GM23248 (cell line): ENCODE measurements at regions not wholly inside any gene's neighbourhood (a gene's known extent, or its start where the extent isn't known, plus 50 kb on each side); places are given as distances from the start of the nearest gene placed in this dataset.

Source experiments
- DNase-seq: peaks from one replicate; pipeline ENCODE4 v3.0.0-alpha.2; 2015
- H2AFZ ChIP-seq: fragments of 200-600 bp; sonication (generic); 2 replicates; pipeline ENCODE4 v1.6.1; 2016; ENCODE audit warnings: antibody characterized with exemption
- H3F3A ChIP-seq: fragments of 200-600 bp; sonication (generic); 2 replicates; pipeline ENCODE4 v1.6.1; 2016; ENCODE audit warnings: mild to moderate bottlenecking, antibody characterized with exemption, mixed run types; ENCODE audit not compliant: insufficient read depth
- H3K27ac ChIP-seq: fragments of 200-600 bp; sonication (generic); 2 replicates; pipeline ENCODE4 v1.5.1; 2016; ENCODE audit warnings: mild to moderate bottlenecking
- H3K27me3 ChIP-seq: fragments of 200-600 bp; sonication (generic); replicated peaks from 2 replicates; pipeline ENCODE4 v1.6.1; 2016; ENCODE audit warnings: mild to moderate bottlenecking; ENCODE audit not compliant: insufficient read depth
- H3K36me3 ChIP-seq: fragments of 200-600 bp; sonication (generic); 2 replicates; pipeline ENCODE4 v1.6.1; 2016; ENCODE audit warnings: low read depth, mild to moderate bottlenecking
- H3K4me1 ChIP-seq: fragments of 200-600 bp; sonication (generic); 2 replicates; pipeline ENCODE4 v1.6.1; 2016; ENCODE audit warnings: mild to moderate bottlenecking; ENCODE audit not compliant: insufficient read depth
- H3K4me2 ChIP-seq: fragments of 200-600 bp; sonication (generic); one replicate; pipeline ENCODE4 v1.6.1; 2016; ENCODE audit warnings: mild to moderate bottlenecking; ENCODE audit not compliant: unreplicated experiment
- H3K4me3 ChIP-seq: fragments of 200-600 bp; sonication (generic); 2 replicates; pipeline ENCODE4 v1.5.1; 2016; ENCODE audit warnings: mild to moderate bottlenecking
- H3K79me2 ChIP-seq: fragments of 200-600 bp; sonication (generic); 2 replicates; pipeline ENCODE4 v1.6.1; 2016; ENCODE audit warnings: mild to moderate bottlenecking; ENCODE audit not compliant: insufficient read depth
- H3K9ac ChIP-seq: fragments of 200-600 bp; sonication (generic); 2 replicates; pipeline ENCODE4 v1.6.1; 2016; ENCODE audit warnings: mild to moderate bottlenecking
- H3K9me2 ChIP-seq: fragments of 200-600 bp; sonication (generic); 2 replicates; pipeline ENCODE4 v1.6.1; 2016; ENCODE audit warnings: mixed run types, mild to moderate bottlenecking, moderate library complexity; ENCODE audit not compliant: insufficient read depth
- H3K9me3 ChIP-seq: fragments of 200-600 bp; sonication (generic); one replicate; pipeline ENCODE4 v1.6.1; 2017; ENCODE audit warnings: low read depth
- H4K20me1 ChIP-seq: fragments of 200-600 bp; sonication (generic); 2 replicates; pipeline ENCODE4 v1.6.0; 2016; ENCODE audit not compliant: insufficient read depth
- EZH2 ChIP-seq: fragments of 200-600 bp; sonication (generic); IDR thresholded peaks from 2 replicates; pipeline ENCODE4 v1.6.1; 2018; ENCODE audit warnings: antibody characterized with exemption, mild to moderate bottlenecking; ENCODE audit not compliant: insufficient read depth, poor library complexity, severe bottlenecking
- EZH2phosphoT487 ChIP-seq: fragments of 200-600 bp; sonication (generic); IDR thresholded peaks from 2 replicates; pipeline ENCODE4 v1.6.1; 2018; ENCODE audit warnings: antibody characterized with exemption, moderate library complexity, mild to moderate bottlenecking, low read depth; ENCODE audit not compliant: insufficient read depth
- WGBS, 2 experiments: methylation state at CpG; one replicate each; pipeline ENCODE4 v1.1.6; 2015 to 2017; ENCODE audit warnings: low lambda C conversion rate in 2 of 2, low coverage in 1 of 2; ENCODE audit errors: missing lambda C conversion rate in 2 of 2; 5-methylcytosine and 5-hydroxymethylcytosine counted together
- in situ Hi-C: fragments of 300-500 bp; cut with MboI; formaldehyde crosslinking; loops from 2 replicates; pipeline ENCODE4 v1.15.0; 2020

DNA sequence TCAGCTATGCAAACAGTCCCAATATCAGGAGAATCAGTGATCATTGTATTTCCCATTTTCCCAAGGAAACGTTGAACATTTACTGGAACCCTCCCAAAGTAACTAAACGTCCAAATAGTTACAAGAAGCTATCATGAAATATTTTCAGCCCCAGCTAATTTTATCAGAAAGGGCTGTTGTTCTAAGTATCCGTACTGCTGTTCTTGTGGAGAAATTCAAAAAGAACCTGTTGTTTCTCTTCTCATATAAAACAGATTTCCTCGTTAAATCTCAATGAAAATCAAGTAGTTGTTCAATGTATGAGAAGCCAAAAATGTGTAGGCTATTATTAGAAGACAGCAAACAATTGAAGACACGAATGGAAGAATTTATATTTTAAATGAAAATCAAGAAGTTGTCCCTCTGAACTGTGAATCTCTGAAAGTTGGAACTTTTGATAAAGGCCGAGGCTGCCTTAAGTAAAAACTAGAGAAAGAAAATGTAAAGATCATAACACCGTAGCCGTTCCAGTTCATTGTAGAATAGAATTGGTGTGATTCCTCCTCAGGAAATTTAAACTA lies 107.7 kb downstream of the HFE start:
- H3K79me2 ChIP-seq = peaks cover 9% of the 10 kb centered on the region
- no peaks in the 10 kb centered on the region for H4K20me1 ChIP-seq
- H3K4me3 ChIP-seq = peak overlapping the region; percentile 75
- peaks cover 32% of the 10 kb centered on the region for H3F3A ChIP-seq
- H2AFZ ChIP-seq = peak overlapping the region; percentile 85
- H3K9me2 ChIP-seq = no peaks in the 10 kb centered on the region
- no peaks in the 10 kb centered on the region for H3K27me3 ChIP-seq
- peaks cover 7% of the 10 kb centered on the region for H3K4me1 ChIP-seq
- H3K4me2 ChIP-seq = peak overlapping the region; percentile 98
- DNase-seq = peak; percentile 20
- peak overlapping the region; percentile 85 for H3K9ac ChIP-seq
- TF ChIP-seq EZH2 (no peak), EZH2phosphoT487 (no peak)
- H3K9me3 ChIP-seq = no peaks in the 10 kb centered on the region
- WGBS, 2 experiments = 13 to 14% methylated on average over 8 of the region's 8 CpGs
- no peaks in the 10 kb centered on the region for H3K36me3 ChIP-seq
- in situ Hi-C loops = loop anchor here (25.0 kb wide), 1 partner anchor 942 kb away; a partner anchor contains a TSS
- peak overlapping the region; percentile 68 for H3K27ac ChIP-seq

DNA sequence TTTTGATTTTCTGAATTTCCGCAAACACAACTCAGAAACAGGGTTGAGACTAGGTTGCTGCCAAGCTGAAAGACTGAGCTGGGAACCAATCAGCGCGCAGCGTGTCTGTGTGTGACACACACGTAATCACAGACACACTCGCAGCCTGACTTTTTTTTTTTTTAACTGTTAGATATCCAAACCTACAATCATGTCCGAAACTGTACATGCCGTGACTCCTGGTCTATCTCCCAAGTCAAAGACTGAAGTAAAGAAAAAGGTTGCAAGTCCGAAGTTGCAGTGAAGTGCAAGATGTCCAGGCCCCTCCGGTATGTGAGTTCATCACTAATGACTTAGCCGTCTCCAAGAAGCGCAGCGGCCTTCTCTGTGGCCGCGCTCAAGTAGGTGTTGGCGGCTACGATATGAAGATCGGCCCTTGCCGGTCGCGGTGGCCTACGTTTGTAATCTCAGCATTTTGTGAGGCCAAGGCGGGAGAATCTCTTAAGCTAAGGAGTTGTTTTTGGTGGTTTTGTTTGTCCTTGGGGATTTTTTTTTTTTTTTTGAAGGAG lies 108.2 kb downstream of the HFE start:
- peaks cover 37% of the 10 kb centered on the region for H3F3A ChIP-seq
- in situ Hi-C loops = loop anchor here (25.0 kb wide), 1 partner anchor 942 kb away; a partner anchor contains a TSS
- no peaks in the 10 kb centered on the region for H3K36me3 ChIP-seq
- no peaks in the 10 kb centered on the region for H4K20me1 ChIP-seq
- WGBS, 2 experiments = 6 to 8% methylated on average over 23 of the region's 23 CpGs
- H3K9me3 ChIP-seq = no peaks in the 10 kb centered on the region
- peak overlapping the region; percentile 75 for H3K4me3 ChIP-seq
- TF ChIP-seq EZH2phosphoT487 (no peak), EZH2 (no peak)
- H3K27ac ChIP-seq = peak overlapping the region; percentile 68
- peaks cover 9% of the 10 kb centered on the region for H3K79me2 ChIP-seq
- H3K4me2 ChIP-seq = peak overlapping the region; percentile 98
- peak; percentile 96 for DNase-seq
- peak overlapping the region; percentile 85 for H3K9ac ChIP-seq
- H3K27me3 ChIP-seq = no peaks in the 10 kb centered on the region
- H3K4me1 ChIP-seq = peaks cover 12% of the 10 kb centered on the region
- H3K9me2 ChIP-seq = no peaks in the 10 kb centered on the region
- peak overlapping the region; percentile 85 for H2AFZ ChIP-seq

DNA sequence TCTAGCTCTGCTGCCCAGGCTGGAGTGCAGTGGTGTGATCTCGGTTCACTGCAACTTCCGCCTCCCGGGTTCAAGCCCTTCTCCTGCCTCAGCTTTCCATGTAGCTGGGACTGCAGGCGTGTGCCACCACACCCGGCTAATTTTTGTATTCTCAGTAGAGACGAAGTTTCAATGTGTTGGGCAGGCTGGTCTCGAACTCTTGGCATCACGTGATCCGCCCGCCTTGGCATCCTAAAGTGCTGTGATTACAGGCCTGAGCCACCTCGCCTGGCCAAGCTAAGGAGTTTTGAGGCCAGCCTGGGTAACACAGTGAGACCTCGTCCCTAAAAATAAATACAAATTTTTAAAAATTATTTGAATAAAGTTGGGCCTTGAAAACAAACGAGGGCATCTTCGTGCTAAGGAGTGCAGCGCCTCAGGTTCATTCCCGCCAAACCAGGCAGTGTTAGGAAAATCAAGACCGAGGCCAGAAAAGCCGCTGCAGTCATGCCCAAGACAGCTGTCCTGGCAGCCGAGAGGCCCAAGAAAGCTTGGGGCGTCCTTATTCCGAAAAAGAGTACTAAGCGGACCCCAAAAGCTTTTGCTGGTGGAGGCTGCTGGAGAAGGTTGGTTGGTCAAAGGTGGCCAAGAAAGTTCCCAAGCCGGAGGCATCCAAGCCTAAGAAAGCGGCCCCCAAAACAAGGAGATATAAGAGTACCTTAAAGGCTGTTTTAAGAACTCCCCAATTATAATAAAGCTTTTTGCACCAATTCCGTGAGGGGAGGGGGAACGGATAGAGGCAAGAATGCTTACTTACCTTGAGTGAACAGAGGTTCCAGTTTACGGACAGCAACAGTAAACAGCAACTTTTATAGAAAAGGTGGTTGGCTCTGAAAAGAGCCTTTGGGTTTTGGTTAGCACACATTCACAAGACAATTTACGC lies 109.0 kb downstream of the HFE start:
- H3K79me2 ChIP-seq = peaks cover 9% of the 10 kb centered on the region
- peak; percentile 52 for DNase-seq
- peaks cover 12% of the 10 kb centered on the region for H3K4me1 ChIP-seq
- H3K36me3 ChIP-seq = no peaks in the 10 kb centered on the region
- peak overlapping the region; percentile 75 for H3K4me3 ChIP-seq
- H3K9me3 ChIP-seq = no peaks in the 10 kb centered on the region
- no peaks in the 10 kb centered on the region for H3K27me3 ChIP-seq
- H3K27ac ChIP-seq = peak overlapping the region; percentile 68
- peaks cover 37% of the 10 kb centered on the region for H3F3A ChIP-seq
- TF ChIP-seq EZH2phosphoT487 (no peak), EZH2 (no peak)
- H3K4me2 ChIP-seq = peak overlapping the region; percentile 98
- in situ Hi-C loops = loop anchor here (25.0 kb wide), 1 partner anchor 941 kb away; a partner anchor contains a TSS
- no peaks in the 10 kb centered on the region for H3K9me2 ChIP-seq
- H4K20me1 ChIP-seq = no peaks in the 10 kb centered on the region
- H3K9ac ChIP-seq = peak overlapping the region; percentile 85
- 26 to 28% methylated on average over 28 of the region's 28 CpGs for WGBS, 2 experiments
- peak overlapping the region; percentile 85 for H2AFZ ChIP-seq

DNA sequence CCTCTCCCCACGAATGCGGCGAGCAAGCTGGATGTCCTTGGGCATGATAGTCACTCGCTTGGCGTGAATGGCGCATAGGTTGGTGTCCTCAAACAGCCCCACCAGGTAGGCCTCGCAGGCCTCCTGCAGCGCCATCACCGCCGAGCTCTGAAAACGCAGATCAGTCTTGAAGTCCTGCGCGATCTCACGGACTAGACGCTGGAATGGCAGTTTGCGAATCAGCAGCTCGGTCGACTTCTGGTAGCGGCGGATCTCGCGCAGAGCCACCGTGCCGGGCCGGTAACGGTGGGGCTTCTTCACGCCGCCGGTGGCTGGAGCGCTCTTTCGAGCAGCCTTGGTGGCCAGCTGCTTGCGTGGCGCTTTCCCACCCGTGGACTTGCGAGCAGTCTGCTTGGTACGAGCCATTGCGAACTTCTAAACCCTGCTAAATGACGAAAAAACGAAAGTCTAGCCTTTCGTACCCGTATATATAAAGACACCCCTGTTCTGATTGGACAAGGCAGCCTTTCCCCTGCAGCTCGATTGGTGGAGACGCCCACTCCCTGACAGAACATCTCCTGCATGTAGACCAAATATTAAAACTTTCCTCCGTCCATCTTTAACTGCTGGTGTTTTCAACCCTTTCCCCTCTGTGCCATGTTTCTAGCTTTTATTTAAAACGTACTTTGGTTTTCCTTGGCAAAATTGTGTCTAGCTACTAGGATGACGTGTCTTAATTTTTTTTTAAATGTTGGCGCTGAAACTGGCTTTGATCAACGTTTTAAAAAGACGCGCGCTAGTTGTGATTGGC lies 109.8 kb downstream of the HFE start:
- Histone ChIP-seq H3K27ac (peak overlapping the region; percentile 68), H3F3A (peaks cover 37% of the 10 kb centered on the region), H3K27me3 (no peaks in the 10 kb centered on the region), H3K4me3 (peak overlapping the region; percentile 75), H4K20me1 (no peaks in the 10 kb centered on the region), H3K4me2 (peak overlapping the region; percentile 98), H3K9me2 (no peaks in the 10 kb centered on the region), H3K36me3 (no peaks in the 10 kb centered on the region), H2AFZ (peak overlapping the region; percentile 59), H3K79me2 (peaks cover 9% of the 10 kb centered on the region), H3K9ac (peak overlapping the region; percentile 85), H3K4me1 (peaks cover 12% of the 10 kb centered on the region), H3K9me3 (no peaks in the 10 kb centered on the region)
- in situ Hi-C loops = loop anchor here (25.0 kb wide), 1 partner anchor 940 kb away; a partner anchor contains a TSS
- WGBS, 2 experiments = 16 to 18% methylated on average over 43 to 51 of the region's 51 CpGs
- TF ChIP-seq EZH2phosphoT487 (no peak), EZH2 (no peak)
- peak; percentile 89 for DNase-seq
